ENCODE measurements at regions not wholly inside any gene's neighbourhood (a gene's known extent, or its start where the extent isn't known, plus 50 kb on each side); places are given as distances from the start of the nearest gene placed in this dataset.

DNA sequence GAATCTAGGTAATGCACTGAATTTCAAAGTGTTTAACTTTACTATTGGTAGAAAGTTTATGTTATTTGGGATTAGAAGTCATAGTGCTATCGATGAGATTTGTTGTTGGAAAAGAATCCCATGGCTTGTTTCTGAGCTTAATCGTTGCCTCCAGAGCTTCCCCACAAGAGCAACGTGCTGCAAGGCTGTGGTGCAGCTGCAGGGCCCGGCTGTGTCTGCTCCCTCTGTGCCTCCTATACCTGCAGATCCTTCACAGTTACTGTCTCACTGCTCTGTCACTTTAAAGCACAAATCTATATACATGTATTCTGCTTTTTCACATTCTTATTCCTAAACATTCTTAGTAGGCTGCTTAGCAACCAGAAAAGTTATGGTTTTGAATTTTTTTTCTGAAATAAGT lies 826.6 kb upstream of the COBL start:
- no peak for TF ChIP-seq CTCF (IDR thresholded peaks at IDR 0.05)
- TF ChIP-seq POLR2A (IDR thresholded peaks at IDR 0.05): no peak
- no peak for TF ChIP-seq POLR2AphosphoS5 (IDR thresholded peaks at IDR 0.05)
